ENCODE measurements at regions not wholly inside any gene's neighbourhood (a gene's known extent, or its start where the extent isn't known, plus 50 kb on each side); places are given as distances from the start of the nearest gene placed in this dataset.
A peak's percentile ranks its signal among the peaks of the same experiment; 100 is the strongest.
"Not testable (repeated sequence)": the region's sequence is repeated elsewhere in the genome, so short reads cannot be mapped to it uniquely, and the experiment has no call there.

DNA sequence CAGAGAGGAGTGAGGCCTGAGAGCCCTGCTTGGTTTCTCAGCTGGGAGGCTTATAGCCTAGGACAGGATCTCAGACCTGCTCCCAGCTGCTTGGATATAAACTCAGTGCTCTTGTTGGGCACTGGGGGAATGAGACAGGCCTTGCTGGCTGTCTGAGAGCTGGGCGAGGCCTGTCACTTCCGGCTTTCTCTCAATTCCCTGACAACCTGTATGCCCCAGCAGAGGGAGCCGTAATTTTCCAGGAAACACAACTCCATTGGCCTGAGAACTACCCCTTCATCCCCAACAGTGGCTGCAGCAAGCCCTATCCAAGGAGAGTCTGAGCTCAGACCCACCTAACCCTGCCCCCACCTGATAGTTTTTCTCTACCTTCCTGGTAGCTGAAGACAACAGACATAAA is 258.3 kb upstream of the STXBP6 start:
- no peak for DNase-seq

- DNase-seq = no peak
Measured at GRCh38 chr14:25303934-25304333, 254.0 kb upstream of the STXBP6 start.

GRCh38 chr14:25298238-25298637 is 248.3 kb upstream of the STXBP6 start:
- DNase-seq = no peak

- DNase-seq = not testable (repeated sequence)
Measured at GRCh38 chr14:25290154-25290553, 240.2 kb upstream of the STXBP6 start.

GRCh38 chr14:25274529-25274928 is 224.6 kb upstream of the STXBP6 start:
- DNase-seq = no peak

GRCh38 chr14:25267186-25267585 is 217.2 kb upstream of the STXBP6 start:
- DNase-seq = no peak

DNA sequence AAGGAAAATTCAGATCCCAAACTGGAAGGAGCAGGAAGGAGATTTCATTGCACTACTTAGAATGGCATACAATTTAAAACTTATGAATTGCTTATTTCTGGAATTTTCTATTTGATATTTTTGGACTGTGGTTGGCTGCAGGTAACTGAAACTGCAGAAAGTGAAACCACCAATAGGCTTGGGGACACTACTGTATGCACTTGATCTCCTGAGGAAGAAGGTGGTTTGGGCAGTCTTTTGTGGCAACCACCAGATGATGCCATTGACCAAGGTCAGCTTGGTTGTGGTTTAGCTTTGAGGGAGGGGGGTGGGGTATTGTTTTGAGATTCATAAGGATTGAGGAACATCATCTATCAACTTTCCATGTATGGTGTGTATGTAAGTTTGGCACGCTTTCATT is 209.5 kb upstream of the STXBP6 start:
- no peak for DNase-seq

GRCh38 chr14:25252793-25253192 is 202.8 kb upstream of the STXBP6 start:
- no peak for DNase-seq

DNA sequence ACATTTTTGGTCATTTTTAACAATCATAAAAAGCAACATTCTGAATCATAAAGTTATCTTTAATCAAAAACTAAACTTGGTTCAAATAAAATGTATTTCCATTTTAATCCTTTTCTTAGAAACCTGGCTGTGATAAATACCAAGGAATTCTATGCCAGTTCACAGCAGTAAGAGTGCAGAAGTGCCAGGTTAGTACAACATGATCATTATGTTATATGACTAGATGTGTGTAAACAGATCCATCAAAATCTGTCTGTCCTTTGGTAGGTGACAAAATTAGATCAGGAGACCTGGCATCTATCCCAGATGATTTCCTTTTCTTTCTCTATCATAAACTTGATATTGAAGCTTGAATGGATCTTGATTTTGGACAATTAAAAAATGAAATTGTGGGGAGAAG is 200.6 kb upstream of the STXBP6 start:
- no peak for DNase-seq

- DNase-seq = no peak
Measured at GRCh38 chr14:25247609-25248008, 197.7 kb upstream of the STXBP6 start.

- DNase-seq = no peak
Measured at GRCh38 chr14:25246751-25247150, 196.8 kb upstream of the STXBP6 start.

GRCh38 chr14:25239170-25239569 is 189.2 kb upstream of the STXBP6 start:
- DNase-seq = no peak

DNA sequence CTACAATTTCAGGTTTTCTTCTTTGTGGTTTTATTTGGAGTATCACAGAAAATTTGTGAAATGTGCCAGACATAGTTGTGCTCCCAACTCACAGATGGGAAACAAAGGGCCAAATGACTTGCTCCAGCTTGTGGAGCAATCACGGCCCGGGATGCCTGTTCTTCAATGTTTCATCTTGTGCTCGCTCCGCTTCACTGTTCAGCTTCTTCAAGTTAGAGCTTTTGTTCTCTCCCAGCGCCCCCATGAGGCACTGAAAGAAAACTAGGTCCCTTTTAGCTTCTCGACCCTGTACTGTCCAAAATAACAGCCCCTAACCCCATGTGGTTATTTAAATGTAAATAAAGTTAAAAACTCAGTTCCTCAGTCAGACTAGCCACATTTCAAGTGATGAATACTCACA is 187.9 kb upstream of the STXBP6 start:
- DNase-seq = peak; percentile 2

GRCh38 chr14:25233613-25234012 is 183.7 kb upstream of the STXBP6 start:
- DNase-seq = no peak

DNA sequence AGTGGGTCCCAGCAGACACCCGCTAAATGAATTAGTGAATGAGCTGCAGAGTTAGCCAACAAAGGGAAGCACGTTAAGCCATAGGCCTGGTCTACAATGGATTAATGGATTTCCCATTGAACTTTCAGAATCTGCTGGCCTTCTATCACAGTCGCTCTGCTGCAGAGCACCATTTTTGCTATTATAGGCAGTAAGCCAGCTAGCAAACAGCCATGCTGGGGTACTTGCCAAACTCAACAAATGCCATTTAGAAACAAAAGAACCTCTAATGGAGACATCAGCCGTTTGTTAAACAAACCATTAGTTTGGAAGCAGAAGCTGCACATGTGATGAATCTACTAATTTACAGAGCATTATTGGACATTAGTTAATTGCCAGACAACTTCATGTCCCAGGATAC is 181.1 kb upstream of the STXBP6 start:
- DNase-seq = no peak

DNA sequence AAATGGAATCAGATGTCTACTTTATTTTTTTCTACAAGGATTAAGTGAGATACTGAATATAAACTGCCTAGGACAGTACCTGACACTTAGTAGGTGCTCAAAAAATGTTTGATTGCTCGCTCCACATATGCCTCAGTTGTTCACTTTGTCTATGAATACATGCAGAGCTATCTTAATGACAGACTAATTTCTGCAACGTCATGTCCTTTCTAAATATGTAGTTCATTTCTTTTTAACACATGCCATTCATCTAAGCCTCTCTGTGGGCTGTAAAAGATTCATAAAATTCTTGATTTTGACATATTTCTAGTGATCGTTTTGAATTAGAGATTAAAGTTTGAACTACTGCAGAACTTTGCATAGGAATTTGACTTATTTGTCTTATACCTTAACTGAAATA is 176.3 kb upstream of the STXBP6 start:
- no peak for DNase-seq

DNA sequence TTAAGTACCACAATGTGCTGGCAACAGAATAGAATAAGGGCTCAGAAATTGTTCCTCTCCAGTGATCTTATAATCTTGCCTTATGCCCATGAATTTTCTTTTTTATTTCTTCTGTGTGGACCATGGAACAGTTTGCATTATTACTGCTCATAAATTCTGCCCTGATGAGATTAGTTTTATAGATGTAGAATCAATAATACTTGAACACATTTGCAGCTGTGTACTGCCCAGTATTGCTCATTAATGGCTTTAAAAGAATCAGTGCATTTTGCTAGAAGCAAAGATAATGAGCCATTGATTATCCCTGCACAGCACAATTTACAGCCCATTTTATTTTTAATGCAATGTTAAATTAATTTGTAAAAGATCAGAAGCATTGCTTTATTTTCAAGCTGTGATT is 172.3 kb upstream of the STXBP6 start:
- no peak for DNase-seq

- no peak for DNase-seq
Measured at GRCh38 chr14:25220514-25220913, 170.6 kb upstream of the STXBP6 start.

DNA sequence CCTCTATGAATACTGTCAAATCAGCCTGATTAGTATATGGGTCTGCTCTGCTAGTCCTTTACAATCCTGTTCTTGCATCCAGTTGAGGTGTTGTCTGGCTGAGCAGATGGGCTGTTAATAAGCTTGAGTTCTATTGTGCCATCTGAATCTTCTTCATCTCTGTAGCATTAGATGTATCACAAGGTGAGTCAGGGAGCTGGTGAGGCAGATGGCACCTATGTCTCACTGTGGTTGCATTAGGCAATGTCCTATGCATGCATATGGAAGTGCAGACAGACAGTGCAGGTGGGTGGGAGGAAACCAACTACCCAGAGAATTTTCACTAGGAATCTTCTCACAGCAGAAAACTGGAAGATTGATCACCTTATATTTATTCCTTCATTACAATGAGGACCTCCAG is 165.7 kb upstream of the STXBP6 start:
- DNase-seq = no peak

DNA sequence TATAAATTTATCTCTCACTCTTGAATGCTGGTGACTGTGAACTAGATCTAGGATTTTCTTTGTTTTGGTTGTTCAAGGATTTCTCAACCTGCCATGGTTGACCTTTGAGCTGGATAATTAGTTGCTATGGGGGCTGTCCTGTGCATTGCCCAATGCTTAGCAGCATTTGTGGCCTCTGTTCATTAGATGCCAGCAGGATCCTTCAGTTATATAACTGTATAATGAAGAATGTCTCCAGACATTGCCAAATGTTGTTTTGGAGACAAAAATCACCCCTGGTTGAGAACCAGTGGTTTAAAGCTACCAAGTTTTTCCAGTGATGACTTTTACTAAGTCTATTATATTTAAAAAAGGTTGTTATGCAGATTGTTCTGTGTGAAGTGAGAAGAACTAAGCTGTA is 147.9 kb upstream of the STXBP6 start:
- no peak for DNase-seq

- no peak for DNase-seq
Measured at GRCh38 chr14:25180221-25180620, 130.3 kb upstream of the STXBP6 start.

DNA sequence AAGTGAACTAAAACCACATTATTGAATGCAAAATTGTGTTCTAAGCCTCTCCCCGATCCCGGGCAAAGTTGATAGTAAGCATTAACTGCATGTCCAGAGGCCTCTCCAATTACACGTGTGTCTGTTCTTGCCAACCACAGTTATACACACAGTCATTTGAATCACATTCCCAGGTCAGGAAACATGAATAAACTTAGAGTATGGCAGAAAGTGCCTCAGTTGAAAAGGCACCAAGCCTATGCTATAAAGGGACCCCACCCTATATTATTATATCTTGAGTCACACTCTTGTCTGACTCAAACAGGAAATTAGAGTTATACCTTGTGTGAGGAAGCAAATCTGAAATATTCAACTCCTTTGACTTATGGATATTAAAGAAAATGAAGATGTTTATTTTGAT is 128.3 kb upstream of the STXBP6 start:
- no peak for DNase-seq

GRCh38 chr14:25150934-25151790 is 101.2 kb upstream of the STXBP6 start:
- peak; percentile 65 for DNase-seq

DNA sequence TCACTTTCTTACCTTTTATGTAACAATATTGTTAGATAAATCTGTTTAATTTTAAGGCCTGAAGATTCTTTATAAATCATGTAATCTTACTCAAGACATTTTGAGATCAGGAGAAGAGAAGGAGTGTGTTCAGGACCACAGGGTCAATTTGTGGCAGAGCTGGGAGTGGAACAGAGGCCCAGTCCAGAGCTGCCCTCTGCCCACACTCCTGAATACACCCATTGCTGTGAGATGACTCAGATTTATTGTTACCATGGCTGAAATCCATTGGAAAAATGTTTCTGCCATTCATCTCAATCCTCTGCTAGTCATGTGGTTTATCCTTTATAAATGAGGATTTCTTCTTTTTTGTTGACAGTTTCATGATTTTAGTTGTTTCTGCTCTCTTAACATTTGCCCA is 100.5 kb upstream of the STXBP6 start:
- no peak for DNase-seq

DNA sequence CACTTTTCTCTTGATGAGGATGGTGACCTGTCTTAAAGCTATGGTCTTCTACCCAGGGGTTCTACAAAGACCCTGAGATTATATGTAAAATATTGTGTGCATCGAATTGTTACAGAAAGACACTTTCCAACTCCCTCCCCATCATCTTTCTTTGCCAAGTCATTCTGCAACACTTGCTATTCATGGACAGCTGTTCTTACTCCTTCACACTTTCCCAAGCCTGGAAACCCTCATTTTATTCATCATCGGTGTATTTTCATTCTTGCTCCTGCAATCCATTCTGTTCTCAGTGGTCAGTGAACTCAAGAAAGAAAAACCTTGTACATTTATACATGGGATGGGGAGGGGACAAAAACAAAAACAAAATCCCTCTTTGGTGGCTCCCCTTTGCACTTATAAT is 90.5 kb upstream of the STXBP6 start:
- no peak for DNase-seq

Measured in fibroblast of skin of abdomen (primary cell).